CD4-positive, alpha-beta T cell treated with Interferon alpha-2 for 1 hour (primary cell): ENCODE measurements at regions not wholly inside any gene's neighbourhood (a gene's known extent, or its start where the extent isn't known, plus 50 kb on each side); places are given as distances from the start of the nearest gene placed in this dataset.
A peak's percentile ranks its signal among the peaks of the same experiment; 100 is the strongest.

ENCODE experiments used
- DNase-seq, 2 donors: peaks; one replicate each; pipeline ENCODE4 v3.0.0-alpha.2; 2020 to 2022

DNA sequence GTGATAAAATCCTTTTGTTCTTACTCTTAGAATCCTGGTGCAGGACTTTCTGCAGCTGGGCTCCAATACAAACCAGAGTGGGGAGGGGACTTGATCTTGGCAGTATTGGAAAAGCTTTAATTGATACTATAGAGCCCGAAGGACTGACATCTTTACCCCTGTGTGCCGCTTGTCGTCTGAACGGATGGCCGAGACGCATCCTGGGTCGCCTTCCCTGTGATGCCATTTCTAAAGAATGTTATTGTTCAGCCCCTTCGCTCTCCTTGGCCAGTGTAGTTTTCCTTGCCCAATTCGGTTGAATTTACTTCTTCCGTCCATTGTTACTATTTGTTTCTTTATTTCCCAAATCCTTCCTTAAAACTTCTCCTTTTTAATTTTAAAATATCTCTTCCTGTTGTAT is 80.9 kb downstream of the CLDN34 start:
- no peak for DNase-seq

DNA sequence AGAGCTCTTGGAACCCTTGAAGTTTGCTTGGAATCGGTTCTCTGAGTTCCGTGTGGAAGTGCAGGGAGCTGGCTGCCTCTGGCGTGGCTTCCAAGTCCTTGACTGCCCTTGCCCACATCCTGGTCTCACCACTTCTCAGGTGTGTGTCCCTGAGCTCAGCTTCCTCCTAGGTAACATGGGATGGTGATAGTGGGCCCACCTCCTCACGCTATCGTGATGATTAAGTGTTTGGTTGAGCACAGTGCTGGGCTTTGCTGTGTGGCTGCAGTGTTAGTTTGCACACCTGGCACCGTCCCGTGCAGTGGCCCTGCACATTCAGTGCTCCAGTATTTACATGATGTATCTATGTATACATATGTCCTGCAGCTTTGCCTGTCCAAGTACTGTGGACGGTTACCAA is 81.5 kb downstream of the CLDN34 start:
- no peak for DNase-seq

DNA sequence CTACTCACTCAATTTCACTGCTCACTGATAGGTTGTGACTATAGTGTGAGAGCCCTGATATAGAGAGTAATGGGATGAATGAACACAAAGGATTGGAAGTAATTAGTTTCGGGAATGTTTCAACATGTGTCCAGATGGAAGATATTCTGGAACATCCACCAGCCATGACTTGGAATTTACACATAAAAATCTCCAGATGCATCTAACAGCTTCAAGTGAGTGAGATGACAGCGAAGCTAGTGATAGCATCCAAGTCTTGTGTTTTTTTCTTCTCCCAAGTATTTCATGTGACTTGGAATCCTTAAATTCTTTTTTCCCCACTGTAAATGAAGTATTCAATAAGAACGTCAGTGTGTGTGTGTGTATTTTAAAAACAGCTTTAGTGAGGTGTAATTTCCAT is 82.1 kb downstream of the CLDN34 start:
- DNase-seq, result no peak

DNA sequence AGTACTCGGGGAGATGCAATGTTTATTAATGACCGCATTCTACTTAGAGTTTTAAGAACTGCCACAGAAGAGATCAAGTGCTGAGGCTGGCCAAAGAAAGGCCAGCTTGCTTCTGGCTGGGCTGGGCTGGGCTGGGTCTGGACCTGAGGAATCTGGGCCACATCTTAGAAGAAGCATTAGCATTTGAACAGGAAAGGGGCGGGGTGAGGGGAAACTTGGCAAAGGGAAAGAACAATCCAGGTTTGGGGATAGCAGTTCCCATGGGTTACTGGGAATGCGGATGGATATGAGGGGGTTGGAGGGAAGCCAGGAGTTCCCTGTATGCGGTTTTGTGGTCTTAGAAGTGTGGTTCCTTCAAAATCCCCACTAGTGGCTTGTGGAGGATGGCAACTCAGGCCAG is 83.3 kb downstream of the CLDN34 start:
- DNase-seq, result no peak

DNA sequence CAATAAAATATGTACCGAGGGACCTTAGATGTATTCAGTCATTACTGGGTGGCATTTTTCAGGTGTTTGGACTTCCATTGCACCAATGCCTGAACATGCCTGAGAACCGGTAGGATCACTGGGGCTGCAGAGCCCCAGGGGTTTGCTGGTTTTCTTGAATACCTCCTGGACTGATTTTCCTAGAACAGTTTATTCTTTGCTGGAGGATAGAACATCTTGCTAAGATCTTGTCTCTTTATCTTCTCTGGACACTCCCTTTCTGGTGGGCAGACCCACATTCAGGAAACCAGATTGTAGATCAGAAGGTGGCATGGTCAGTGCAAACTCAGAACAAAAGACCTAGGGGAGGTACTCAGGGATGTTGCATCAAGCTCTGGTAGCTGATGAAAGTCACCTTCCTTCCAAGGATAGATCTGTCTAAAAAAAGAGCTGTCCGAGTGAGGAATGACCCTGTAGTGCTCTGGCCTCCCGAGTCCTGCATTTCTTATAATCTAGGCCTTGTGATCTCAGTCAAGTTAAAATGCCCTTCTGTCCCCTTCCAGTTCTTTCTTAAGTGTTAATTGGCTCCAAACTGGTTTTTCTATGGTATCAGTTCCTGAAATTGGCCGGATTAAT is 84.8 kb downstream of the CLDN34 start:
- no peak for DNase-seq

DNA sequence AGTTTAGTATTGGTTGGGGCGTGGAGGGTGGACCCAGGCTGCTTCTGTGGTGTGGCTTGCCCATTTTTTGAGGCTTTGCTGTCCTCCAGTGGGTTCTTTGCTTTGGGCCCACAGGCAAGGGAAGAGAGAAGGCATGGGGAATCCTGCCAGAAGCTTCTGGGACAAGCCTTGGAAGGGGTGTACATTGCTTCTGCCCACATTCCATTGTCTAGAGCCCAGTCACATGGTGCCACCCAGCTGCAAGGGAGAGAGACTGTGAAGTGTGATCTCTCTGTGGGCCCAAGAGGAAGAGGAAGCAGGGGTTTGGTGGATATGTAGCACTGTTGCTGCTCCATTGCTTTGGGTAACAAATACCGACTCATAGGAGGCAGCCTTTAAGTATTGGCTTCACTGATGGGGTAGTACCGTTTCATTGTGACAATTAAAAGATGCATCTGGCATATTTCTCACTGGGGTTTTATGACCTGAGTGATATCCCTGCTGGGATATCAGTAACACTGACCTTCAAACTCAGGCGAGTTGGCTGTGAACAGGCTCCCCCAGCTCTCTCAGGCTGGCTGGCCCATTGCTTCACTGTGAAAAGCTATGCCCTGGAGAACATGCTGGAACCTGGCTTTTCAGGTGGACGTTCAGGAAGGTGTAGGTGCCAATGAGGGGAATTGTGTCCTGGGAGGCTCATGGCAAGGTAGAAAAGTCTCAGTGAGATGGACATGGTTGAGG is 85.9 kb downstream of the CLDN34 start:
- DNase-seq, result no peak

DNA sequence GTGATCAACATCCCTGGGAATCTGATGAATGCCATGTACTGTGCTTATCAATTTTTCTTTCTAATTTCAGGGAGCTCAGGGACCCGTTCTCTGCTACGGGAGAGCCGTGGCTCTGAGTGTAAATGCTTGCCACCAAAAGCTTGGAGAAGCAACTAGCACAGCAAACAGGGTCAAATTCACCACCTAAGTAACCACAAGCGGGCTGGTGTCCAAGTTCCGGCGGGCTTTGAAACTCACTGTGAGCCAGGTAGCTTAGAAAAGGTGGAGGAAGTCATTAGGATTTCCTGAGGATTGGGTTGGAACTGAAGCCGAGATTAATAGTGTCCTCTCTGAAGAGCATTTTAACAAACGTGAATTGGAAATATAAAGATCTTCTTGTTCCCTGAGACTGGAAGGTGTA is 87.2 kb downstream of the CLDN34 start:
- DNase-seq, result no peak

DNA sequence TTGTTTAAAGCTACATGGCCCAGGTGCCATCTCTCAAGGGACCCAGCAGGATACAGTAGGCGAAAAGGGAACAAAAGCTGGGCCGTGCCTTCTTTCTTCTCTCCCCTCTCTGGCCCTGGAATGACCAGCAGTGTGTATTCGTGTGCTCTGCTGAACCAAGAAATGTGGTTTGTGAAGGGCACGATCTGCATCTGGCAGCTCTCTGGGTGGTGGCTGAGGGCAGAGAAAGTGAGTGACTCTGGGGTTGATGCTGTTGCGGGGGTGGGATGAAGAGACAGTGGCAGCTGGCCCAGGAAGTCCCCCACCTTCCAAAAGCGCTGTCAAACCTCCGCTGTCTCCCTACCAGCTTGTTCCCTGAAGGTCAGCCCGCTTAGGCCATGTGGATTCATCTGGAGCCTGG is 88.3 kb downstream of the CLDN34 start:
- DNase-seq, result no peak

DNA sequence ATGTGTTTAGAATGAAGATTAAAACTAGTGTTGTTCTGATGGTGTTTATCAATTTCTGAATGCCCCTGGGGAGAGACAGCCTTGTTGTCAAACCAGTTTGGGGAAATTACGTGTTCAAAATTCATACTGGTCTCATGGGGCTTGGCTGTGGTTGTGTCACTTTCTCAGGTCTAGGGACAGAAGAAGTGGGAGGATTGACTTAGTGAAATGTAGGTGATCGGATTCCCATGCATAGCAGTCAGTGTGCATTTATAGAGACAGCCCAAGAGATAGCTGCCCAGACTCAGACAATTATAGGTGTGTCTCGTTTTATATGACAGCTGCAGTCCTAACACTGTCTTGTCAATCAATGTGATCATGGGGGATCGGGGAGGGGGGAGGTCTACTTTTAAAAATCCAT is 94.4 kb upstream of the CLCN4 start:
- DNase-seq, result no peak

DNA sequence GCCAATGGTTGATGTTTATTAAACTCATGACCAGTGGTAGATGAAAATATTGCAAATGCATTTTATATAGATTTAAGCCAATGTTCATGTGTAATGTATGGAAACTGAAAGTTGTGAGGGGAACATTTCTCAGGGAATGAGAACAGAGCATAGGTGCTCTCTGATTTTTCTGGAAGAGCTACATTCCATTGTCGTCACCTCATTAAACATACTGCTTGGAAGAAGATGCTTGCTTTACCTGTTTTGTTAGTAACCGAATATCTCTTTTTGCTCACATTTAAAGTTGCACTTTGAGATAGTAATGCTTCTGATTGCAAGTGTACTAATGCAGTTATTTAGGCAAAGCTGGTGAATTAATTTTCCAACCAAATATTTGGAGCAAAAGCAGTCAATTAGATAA is 93.8 kb upstream of the CLCN4 start:
- no peak for DNase-seq

DNA sequence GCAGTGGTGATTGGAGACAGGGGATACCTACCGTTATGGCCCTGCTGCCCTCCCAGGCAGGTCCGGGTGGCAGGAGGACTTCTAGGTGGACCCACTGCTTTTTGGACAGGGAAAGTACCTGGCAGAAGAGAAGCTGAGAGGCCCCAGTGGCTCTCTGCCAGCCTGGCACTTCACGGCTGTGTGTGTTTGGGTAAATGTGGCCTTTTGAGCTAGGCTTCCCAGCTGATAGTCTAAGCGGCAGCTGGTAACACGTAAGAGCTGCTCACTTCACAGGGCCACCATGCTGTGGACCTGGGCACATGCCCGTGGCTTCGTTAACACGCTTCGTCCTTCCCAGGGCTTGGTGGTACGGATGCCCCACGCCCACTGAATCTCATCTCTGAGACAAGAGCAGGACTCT is 92.0 kb upstream of the CLCN4 start:
- no peak for DNase-seq

DNA sequence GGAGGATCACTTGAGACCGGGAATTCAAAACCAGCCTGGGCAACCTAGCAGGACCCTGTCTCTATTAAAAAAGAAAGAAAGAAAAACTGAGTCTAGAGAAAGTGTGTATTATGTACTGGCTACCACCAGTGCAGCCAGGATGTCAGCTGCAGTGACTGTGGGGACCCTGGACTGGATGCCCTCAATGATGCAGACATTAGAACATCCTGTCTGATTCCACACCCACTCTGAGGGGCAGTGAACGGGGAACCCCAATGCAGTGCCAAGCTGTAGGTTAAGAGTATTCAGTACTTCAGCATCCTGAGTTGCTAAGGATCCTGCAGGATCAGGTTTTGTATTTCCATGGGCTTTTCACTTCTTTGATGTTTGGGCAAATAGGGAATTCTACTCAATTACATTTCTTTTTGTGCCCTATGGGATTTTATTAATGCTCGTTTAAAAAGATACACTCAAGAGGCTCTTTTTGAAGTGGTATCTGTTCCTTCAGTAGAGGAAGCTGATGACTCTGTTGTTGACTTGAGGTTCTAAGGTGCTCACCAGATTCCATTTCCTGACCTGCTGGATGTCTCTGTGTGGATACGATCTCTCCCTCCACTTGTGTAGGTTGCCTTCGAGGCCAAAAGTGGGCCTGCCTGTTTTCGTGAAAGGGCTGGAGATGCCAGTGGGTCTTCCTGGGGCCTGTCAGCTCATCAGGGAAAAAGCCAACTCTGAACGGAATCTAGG is 85.9 kb upstream of the CLCN4 start:
- no peak for DNase-seq

DNA sequence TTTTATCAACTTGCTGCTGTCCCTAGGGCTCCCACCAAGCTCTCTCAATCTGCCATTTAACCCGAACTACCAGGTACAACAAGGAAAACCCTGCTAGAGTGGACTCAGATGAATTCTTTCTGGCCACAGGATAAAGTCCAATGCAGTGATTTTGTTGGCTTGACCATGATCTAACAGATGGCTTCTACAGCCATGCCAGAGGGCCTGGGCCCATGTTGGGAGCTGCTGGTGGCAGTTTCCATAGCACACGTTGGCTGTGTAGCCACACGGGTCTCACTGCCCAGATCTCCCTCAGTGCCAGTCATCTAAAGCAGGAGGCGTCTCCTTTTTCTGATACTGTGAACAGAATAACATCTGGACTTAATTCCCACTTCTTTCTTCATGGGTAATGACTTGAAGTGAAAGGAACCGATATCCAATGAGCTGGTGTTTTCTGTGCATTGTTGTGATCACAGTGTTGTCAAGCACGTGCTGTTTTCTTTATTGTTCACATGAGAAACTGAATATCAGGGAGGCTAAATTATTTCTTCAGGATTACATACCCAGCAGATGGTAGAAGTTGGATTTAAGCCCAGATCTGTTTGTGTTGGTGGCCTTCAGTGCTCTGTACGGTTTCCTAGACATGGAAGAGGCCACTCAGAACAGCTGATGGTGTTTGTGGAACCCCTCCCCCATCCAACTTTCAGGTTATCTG is 85.2 kb upstream of the CLCN4 start:
- no peak for DNase-seq

DNA sequence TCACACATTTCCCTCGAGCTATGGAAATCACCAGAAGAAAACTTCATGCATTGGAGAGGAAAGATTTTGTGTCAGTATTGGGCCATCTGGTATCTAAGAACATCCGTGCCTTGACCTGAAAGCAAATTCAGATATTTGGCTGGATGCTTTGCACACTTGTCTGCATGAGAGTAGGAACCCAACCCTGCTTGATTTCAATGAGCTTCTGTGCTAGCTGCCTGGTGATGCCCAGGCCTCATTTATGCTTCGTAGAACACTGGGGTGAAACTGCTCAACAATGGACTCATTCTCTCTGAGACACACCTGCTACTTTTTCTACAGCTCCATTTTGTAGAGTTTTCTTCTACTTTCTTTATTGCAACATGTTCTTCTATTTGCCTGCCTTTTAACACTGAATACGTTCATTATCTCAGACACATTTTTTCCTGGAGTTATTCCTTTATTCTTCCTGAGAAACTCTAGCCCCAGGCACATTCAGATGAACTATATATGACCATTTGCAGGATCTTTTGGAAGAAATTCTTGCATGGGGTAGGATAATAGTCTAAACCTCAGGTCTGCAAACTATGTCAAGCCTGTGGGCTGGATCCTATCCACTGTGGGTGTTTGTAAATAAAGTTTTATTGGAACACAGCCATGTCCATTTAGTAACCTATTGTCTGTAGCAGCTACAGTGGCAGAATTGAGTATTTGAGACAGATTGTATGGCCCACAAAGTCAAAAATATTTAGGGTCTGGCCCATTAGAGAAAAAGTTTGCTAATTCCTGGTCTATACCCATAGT is 83.8 kb upstream of the CLCN4 start:
- no peak for DNase-seq

DNA sequence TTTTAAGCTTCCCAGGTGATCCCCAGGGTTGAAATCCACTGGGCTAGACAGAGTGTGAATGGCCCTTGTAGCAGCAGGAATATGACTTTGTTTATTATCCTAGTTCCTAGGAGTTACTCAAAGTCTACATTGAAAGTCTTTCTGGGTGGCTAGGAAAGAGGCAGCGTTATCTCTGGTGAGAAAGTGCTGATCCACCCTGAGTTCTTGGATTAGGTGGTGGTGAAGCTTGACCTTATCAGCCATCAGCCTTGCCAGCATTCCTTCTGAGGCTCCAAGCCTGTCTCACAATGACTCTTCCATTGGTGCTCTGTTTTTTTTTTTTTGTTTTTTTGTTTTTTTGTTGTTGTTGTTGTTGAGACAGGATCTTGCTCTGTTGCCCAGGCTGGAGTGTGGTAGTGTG is 83.1 kb upstream of the CLCN4 start:
- DNase-seq, result no peak

DNA sequence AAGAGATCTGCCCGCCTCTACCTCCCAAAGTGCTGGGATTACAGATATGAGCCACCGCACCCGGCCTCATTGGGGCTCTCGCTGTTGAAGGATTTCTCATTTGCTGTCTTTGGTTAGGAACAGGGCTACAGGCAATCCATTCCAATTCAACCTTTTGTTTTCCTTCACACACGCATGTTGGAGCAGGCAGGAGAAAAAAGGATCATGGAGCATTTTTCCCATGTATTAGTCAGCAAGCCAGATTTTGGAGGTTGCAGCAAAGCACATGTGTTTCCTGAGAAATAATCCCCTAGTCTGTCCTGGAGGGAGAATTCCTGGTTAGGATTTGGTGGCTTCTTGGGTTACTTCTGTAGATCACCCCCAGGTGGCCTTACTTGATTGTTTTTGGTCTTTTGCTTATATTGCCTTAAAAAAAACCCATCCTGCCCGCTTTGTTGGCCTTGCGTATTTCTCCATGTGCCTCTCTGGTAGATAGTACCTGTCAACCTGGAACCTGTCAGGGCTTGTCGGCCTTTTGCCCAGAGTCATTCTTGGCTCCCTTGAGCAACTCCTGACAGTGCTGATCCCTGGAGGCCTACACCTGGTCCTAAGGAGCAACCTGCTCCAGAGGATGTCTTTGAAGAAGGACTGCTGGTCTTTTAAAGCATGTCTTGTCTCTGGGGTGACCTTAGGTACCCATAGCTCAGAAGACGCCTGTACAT is 82.4 kb upstream of the CLCN4 start:
- DNase-seq, result no peak

DNA sequence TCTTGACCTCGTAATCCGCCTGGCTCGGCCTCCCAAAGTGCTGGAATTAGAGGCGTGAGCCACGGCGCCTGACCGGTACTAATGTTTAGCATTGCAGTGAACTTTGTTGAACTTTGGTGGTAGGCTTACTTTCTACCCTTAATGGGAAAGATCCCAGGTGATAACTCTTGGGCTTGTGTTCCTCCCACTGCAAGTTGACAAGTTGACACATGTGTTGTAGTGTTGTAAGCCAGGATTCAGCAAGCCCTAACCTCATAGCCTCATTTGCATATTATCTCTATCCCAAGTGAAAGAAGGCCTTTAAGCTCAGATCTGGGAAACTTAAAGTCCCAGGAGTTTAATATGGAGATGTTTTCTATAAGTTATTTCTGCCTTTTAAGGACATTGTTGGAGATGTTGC is 80.0 kb upstream of the CLCN4 start:
- no peak for DNase-seq

DNA sequence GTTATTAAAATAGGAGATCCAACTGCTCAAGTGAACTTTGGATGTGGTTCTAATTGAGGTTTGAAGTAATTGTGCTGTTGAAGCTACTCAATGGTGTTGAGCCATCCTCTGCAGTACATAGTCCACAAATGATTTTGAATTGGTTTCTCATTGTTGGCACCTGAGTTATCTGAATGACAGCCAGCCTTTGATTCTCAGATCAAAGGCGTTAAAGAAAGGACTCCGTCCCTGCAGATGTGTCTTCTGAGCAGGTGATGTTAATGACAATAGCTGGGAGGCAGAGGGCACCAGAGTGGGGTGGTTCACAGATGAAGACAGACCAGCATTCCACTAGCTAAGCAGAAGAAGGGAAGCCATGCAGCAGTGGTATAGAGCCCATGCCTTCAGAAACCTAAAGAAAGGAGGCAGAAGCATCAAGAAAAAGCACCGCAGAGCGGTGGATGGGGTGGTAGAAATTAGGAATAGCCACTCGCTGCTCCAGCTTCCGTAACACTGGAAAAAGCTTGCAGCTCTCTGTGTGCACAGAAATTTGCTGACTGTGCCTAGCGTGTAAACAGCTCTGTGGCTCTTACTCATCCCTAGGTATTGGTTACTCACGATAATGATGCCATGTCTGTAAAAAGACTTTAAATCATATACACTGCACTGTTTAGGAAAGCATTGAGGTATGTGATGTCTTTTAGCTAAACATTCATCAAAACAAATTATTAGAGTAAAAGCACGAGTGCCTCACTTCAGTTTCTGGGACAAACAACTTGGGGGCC is 79.2 kb upstream of the CLCN4 start:
- peak in 1 of 2 donors; percentile 54 for DNase-seq

DNA sequence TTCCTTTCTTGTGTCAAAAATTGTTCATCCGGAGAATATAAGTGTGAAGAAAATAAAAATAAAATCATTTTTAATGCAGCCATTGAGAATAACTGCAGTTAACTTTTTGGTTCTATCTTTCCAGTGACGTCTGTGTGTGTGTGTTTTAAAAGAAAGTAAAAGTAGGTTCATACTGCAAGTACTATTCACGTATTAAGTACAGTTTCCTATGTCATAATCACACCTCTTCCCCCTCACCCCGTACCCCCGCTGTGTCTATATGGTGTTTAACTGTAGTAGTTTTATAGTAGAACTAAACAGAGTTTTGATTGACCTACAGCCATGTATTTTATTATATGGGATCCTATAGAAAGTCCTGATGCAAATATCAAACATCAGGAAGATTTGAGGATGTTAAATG is 78.5 kb upstream of the CLCN4 start:
- no peak for DNase-seq

DNA sequence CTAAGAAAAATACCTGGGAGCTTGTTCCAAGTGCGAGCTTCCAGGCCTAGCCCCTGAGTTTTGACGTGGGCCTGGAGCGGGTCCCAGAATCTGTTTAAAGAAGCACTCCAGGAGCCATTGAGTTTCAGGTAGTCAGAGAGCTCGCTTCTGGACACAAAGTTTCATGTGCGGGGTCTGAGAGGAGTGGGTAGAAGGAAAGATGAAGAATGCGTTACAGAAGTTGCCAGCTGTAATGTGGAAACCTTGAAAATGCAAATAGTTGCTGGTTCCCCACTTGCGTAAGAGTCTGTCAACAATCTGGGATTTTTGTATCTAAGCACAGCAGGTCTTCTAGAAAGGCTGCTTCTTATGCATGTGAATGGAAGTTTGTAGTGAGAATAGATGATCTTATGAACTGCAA is 77.5 kb upstream of the CLCN4 start:
- no peak for DNase-seq

DNA sequence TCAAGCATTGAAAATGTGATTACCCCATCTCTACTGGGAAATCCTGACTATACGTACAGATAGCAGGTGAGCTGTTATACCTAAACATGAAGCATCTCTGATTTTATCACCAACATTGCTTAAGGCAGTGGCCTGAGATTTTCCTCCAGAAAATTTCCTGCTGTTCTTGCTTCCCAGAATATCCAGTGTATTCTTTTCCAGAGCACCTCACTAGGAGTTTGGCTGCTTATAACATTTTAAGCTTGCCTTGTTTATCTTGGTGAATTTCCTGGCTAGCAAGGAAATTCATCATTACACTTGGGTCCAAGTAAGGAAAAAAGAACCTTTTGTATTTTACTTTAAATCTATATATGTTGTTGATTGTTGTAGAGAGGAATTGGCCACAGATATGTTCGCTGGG is 73.0 kb upstream of the CLCN4 start:
- no peak for DNase-seq

DNA sequence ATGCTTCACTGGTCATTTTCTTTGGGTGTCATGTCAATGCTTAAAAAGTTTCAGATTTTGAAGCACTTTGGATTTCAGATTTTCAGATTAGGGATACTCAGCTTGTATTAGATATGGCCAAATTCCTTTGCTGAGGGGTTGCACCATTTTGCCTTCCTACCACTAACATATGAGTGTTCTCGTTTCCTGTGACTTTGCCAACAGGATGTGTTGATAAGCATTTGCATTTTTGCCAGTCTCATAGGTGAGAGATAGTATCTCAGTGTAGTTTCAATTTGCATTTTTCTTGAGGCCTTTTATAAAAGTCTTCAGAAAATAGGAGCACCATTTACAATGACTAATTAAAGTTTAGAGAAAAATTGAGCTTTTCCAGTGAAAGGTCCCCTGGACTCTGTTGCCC is 71.6 kb upstream of the CLCN4 start:
- DNase-seq, result peak in 1 of 2 donors; percentile 53
